HepG2 (cell line): ENCODE measurements at regions not wholly inside any gene's neighbourhood (a gene's known extent, or its start where the extent isn't known, plus 50 kb on each side); places are given as distances from the start of the nearest gene placed in this dataset.

Experiments used
- BRD4 ChIP-seq: sonication (generic); formaldehyde crosslinking; IDR thresholded peaks from 2 replicates; pipeline ENCODE4 v1.4.0; 2020; ENCODE audit warnings: missing genetic modification reagents
- IKZF4 ChIP-seq: sonication (generic); formaldehyde crosslinking; IDR thresholded peaks from 2 replicates; pipeline ENCODE4 v1.5.1; 2020; ENCODE audit warnings: borderline replicate concordance, mild to moderate bottlenecking, low read depth, missing genetic modification reagents; ENCODE audit errors: not compliant biosample characterization
- KLF11 ChIP-seq: IDR thresholded peaks from 2 replicates; pipeline ENCODE4 v1.6.1; 2016; ENCODE audit warnings: missing compliant biosample characterization
- PHF5A ChIP-seq: IDR thresholded peaks from one replicate; pipeline ENCODE4 v1.6.1; 2018; ENCODE audit warnings: low read depth, missing genetic modification reagents; ENCODE audit not compliant: unreplicated experiment
- PHF8 ChIP-seq: sonication (generic); formaldehyde crosslinking; IDR thresholded peaks from 2 replicates; pipeline ENCODE4 v1.5.0; 2020; ENCODE audit warnings: missing genetic modification reagents
- SKI ChIP-seq: fragments of 450-650 bp; IDR thresholded peaks from one replicate; pipeline ENCODE4 v1.6.1; 2018; ENCODE audit warnings: mild to moderate bottlenecking; ENCODE audit not compliant: partially characterized antibody
- YEATS2 ChIP-seq: sonication (generic); formaldehyde crosslinking; IDR thresholded peaks from 2 replicates; pipeline ENCODE4 v1.4.0; 2020; ENCODE audit warnings: missing genetic modification reagents, borderline replicate concordance
- ZNF207 ChIP-seq: fragments of 450-650 bp; IDR thresholded peaks from 2 replicates; pipeline ENCODE4 v1.6.1; 2016; ENCODE audit warnings: antibody characterized with exemption, borderline replicate concordance
- ZNF253 ChIP-seq: sonication (generic); formaldehyde crosslinking; IDR thresholded peaks from 2 replicates; pipeline ENCODE4 v1.8.0; 2022; ENCODE audit warnings: mild to moderate bottlenecking, missing genetic modification reagents, borderline replicate concordance
- ZNF652 ChIP-seq: IDR thresholded peaks from 2 replicates; pipeline ENCODE4 v1.6.1; 2016; ENCODE audit warnings: low read depth, borderline replicate concordance
- ZNF768 ChIP-seq: sonication (generic); formaldehyde crosslinking; IDR thresholded peaks from 2 replicates; pipeline ENCODE4 v1.4.0; 2020; ENCODE audit warnings: missing genetic modification reagents
- ZNF850 ChIP-seq: sonication (generic); formaldehyde crosslinking; conservative IDR thresholded peaks from 2 replicates; pipeline ENCODE4 v1.9.0; 2021; ENCODE audit warnings: mild to moderate bottlenecking, missing genetic modification reagents
- TF ChIP-seq, protein P1 (sequence below), 2 experiments: fragments of 450-650 bp in 1 of 2; sonication (generic) in 1 of 2; formaldehyde crosslinking in 1 of 2; IDR thresholded peaks; 2 replicates each; pipeline versions ENCODE4 v1.6.1 to v1.8.0; 2016 to 2022; ENCODE audit warnings: antibody characterized with exemption in 1 of 2, mild to moderate bottlenecking in 1 of 2, missing genetic modification reagents in 1 of 2
- TF ChIP-seq, protein P2 (sequence below): IDR thresholded peaks from 2 replicates; pipeline ENCODE4 v1.6.1; 2016; ENCODE audit warnings: mild to moderate bottlenecking
- TF ChIP-seq, protein P3 (sequence below): sonication (generic); formaldehyde crosslinking; conservative IDR thresholded peaks from 2 replicates; pipeline ENCODE4 v1.5.0; 2020; ENCODE audit warnings: missing genetic modification reagents
- TF ChIP-seq, protein P4 (sequence below): sonication (generic); formaldehyde crosslinking; IDR thresholded peaks from 2 replicates; pipeline ENCODE4 v1.5.0; 2020; ENCODE audit warnings: missing genetic modification reagents

DNA sequence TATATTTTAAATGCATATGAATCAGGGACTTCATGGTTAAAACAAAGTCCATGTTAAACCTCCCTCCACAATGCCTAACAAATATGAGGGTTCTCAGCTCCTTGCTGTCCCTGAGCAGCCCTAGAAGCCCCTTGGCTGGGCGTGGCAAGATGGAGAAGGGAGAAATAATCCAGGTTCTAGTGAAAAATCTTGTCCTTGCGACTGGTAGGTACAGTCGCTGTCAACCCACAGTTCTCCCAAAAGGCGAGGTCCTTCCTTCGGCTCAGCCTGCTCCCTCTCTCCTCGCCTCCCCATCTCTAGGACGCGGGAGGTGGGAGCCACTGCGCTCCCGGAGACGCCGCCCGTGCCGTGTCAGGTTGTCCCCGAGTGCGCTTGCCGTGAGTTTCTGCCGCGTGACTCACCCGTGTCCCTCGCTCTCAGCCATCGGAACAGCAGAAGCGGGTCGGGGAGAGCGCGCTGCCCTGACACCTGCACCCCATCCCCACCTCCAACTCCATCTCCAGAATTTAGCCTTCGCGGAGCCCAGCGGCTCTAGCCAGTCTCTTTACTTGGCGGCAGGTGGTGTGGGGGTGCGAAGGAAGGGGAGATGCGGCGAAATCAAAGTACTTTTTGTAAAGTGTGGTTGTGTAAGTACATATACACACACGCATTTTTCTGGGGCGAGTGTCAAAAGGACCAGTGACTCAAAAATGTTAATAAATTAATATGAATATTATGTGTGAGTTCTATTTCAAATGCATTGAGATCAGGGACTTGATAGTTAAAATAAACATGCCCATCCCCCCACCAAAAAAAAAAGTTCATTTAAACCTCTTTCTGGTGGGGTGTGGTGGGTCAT lies 65.1 kb upstream of the TMEM17 start (continued):
- TF ChIP-seq, protein P1, sequence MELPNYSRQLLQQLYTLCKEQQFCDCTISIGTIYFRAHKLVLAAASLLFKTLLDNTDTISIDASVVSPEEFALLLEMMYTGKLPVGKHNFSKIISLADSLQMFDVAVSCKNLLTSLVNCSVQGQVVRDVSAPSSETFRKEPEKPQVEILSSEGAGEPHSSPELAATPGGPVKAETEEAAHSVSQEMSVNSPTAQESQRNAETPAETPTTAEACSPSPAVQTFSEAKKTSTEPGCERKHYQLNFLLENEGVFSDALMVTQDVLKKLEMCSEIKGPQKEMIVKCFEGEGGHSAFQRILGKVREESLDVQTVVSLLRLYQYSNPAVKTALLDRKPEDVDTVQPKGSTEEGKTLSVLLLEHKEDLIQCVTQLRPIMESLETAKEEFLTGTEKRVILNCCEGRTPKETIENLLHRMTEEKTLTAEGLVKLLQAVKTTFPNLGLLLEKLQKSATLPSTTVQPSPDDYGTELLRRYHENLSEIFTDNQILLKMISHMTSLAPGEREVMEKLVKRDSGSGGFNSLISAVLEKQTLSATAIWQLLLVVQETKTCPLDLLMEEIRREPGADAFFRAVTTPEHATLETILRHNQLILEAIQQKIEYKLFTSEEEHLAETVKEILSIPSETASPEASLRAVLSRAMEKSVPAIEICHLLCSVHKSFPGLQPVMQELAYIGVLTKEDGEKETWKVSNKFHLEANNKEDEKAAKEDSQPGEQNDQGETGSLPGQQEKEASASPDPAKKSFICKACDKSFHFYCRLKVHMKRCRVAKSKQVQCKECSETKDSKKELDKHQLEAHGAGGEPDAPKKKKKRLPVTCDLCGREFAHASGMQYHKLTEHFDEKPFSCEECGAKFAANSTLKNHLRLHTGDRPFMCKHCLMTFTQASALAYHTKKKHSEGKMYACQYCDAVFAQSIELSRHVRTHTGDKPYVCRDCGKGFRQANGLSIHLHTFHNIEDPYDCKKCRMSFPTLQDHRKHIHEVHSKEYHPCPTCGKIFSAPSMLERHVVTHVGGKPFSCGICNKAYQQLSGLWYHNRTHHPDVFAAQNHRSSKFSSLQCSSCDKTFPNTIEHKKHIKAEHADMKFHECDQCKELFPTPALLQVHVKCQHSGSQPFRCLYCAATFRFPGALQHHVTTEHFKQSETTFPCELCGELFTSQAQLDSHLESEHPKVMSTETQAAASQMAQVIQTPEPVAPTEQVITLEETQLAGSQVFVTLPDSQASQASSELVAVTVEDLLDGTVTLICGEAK (IDR thresholded peaks at IDR 0.05) = no peak
- TF ChIP-seq, protein P1 (CRISPR knock-in tag; IDR thresholded peaks at IDR 0.05) = no peak
- TF ChIP-seq SKI (no peak), BRD4 (peak; percentile 74), IKZF4 (no peak), ZNF253 (no peak), KLF11 (CRISPR knock-in tag) (no peak), ZNF850 (CRISPR knock-in tag) (no peak), PHF8 (CRISPR knock-in tag) (no peak), YEATS2 (CRISPR knock-in tag) (peak; percentile 9; the same call in 1 of the 2 replicates), ZNF768 (CRISPR knock-in tag) (peak; percentile 26; the same call in 1 of the 2 replicates), PHF5A (no peak), ZNF652 (CRISPR knock-in tag) (no peak), ZNF207 (no peak)
- TF ChIP-seq, protein P2, sequence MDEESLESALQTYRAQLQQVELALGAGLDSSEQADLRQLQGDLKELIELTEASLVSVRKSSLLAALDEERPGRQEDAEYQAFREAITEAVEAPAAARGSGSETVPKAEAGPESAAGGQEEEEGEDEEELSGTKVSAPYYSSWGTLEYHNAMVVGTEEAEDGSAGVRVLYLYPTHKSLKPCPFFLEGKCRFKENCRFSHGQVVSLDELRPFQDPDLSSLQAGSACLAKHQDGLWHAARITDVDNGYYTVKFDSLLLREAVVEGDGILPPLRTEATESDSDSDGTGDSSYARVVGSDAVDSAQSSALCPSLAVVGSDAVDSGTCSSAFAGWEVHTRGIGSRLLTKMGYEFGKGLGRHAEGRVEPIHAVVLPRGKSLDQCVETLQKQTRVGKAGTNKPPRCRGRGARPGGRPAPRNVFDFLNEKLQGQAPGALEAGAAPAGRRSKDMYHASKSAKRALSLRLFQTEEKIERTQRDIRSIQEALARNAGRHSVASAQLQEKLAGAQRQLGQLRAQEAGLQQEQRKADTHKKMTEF (CRISPR knock-in tag) = no peak; the same call in 1 of the 2 replicates
- TF ChIP-seq, protein P3, sequence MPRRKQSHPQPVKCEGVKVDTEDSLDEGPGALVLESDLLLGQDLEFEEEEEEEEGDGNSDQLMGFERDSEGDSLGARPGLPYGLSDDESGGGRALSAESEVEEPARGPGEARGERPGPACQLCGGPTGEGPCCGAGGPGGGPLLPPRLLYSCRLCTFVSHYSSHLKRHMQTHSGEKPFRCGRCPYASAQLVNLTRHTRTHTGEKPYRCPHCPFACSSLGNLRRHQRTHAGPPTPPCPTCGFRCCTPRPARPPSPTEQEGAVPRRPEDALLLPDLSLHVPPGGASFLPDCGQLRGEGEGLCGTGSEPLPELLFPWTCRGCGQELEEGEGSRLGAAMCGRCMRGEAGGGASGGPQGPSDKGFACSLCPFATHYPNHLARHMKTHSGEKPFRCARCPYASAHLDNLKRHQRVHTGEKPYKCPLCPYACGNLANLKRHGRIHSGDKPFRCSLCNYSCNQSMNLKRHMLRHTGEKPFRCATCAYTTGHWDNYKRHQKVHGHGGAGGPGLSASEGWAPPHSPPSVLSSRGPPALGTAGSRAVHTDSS (CRISPR knock-in tag) = no peak
- TF ChIP-seq, protein P4, sequence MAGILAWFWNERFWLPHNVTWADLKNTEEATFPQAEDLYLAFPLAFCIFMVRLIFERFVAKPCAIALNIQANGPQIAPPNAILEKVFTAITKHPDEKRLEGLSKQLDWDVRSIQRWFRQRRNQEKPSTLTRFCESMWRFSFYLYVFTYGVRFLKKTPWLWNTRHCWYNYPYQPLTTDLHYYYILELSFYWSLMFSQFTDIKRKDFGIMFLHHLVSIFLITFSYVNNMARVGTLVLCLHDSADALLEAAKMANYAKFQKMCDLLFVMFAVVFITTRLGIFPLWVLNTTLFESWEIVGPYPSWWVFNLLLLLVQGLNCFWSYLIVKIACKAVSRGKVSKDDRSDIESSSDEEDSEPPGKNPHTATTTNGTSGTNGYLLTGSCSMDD (CRISPR knock-in tag) = no peak
